C4-2B (cell line): ENCODE measurements at regions not wholly inside any gene's neighbourhood (a gene's known extent, or its start where the extent isn't known, plus 50 kb on each side); places are given as distances from the start of the nearest gene placed in this dataset.

Experiments used
- CTCF ChIP-seq: fragments of 450-650 bp; conservative IDR thresholded peaks from 2 replicates; pipeline ENCODE4 v1.5.1; 2017; ENCODE audit warnings: mild to moderate bottlenecking
- ZFX ChIP-seq: fragments of 450-650 bp; IDR thresholded peaks from 2 replicates; pipeline ENCODE4 v1.6.1; 2017

- TF ChIP-seq CTCF (no peak), ZFX (no peak)
These were observed 93.2 kb downstream of the AKR1D1 start for GRCh38 chr7:138169441-138169851.
